Body of pancreas (tissue), 4 donors: ENCODE measurements at regions not wholly inside any gene's neighbourhood (a gene's known extent, or its start where the extent isn't known, plus 50 kb on each side); places are given as distances from the start of the nearest gene placed in this dataset.

Source experiments
- ATAC-seq: fragments of 150-250 bp; one replicate; pipeline ENCODE4 v1.9.1; 2016
- DNase-seq, 4 donors: peaks; one replicate each; pipeline ENCODE4 v3.0.0-alpha.2; 2019
- H3K27ac ChIP-seq, 4 donors: fragments of 200-600 bp; sonication (generic); 1 replicate in 3 of 4; 2 replicates in 1 of 4; pipeline versions ENCODE4 v1.5.1 to v1.6.1; 2016 to 2019; ENCODE audit warnings: mild to moderate bottlenecking in 1 of 4, mixed read lengths in 1 of 4, moderate library complexity in 1 of 4
- H3K27me3 ChIP-seq, 2 donors: fragments of 200-600 bp; sonication (generic); one replicate each; pipeline ENCODE4 v1.6.0; 2016; ENCODE audit warnings: mild to moderate bottlenecking in 1 of 2
- H3K36me3 ChIP-seq, 2 donors: fragments of 200-600 bp; sonication (generic); replicated peaks in 1 of 2; 2 replicates each; pipeline ENCODE4 v1.5.1; 2016; ENCODE audit warnings: low read depth in 2 of 2; ENCODE audit not compliant: insufficient read depth in 1 of 2
- H3K4me1 ChIP-seq: fragments of 200-600 bp; sonication (generic); one replicate; pipeline ENCODE4 v1.6.0; 2016
- H3K4me3 ChIP-seq, 2 donors: fragments of 200-600 bp; sonication (generic); 1 replicate in 1 of 2; 2 replicates in 1 of 2; pipeline ENCODE4 v1.5.1; 2016 to 2019
- H3K9me3 ChIP-seq, 3 donors: fragments of 200-600 bp; sonication (generic); 1 replicate in 2 of 3; 2 replicates in 1 of 3; pipeline ENCODE4 v1.5.1; 2016
- CTCF ChIP-seq, 7 experiments: fragments of 450-650 bp in 4 of 7; fragments of 200-600 bp in 3 of 7; sonication (generic) in 3 of 7; IDR thresholded peaks; one replicate each; pipeline ENCODE4 v1.5.1; 2016 to 2019; ENCODE audit warnings: antibody characterized with exemption in 7 of 7
- POLR2A ChIP-seq, 3 donors: fragments of 450-650 bp; IDR thresholded peaks; one replicate each; pipeline ENCODE4 v1.6.1; 2016; ENCODE audit warnings: antibody characterized with exemption in 3 of 3, mild to moderate bottlenecking in 2 of 3
- WGBS, 2 donors: methylation state at CpG; one replicate each; pipeline ENCODE4 v1.1.5; 2017; 5-methylcytosine and 5-hydroxymethylcytosine counted together
- intact Hi-C: fragments of 100-400 bp; cut with DNase I; formaldehyde crosslinking; loops from one replicate; pipeline ENCODE4 v1.15.1; 2023

- ATAC-seq (no peak), DNase-seq (no peak)
- Histone ChIP-seq H3K4me3 (no peak overlapping the region), H3K36me3 (no peaks in the 10 kb centered on the region), H3K27ac (no peak overlapping the region), H3K9me3 (no peaks in the 10 kb centered on the region), H3K27me3 (no peaks in the 10 kb centered on the region), H3K4me1 (no peaks in the 10 kb centered on the region)
- intact Hi-C loops: no loop called here
- TF ChIP-seq POLR2A (IDR thresholded peaks at IDR 0.05): no peak
- TF ChIP-seq CTCF (IDR thresholded peaks at IDR 0.05): no peak
Observed at GRCh38 chr5:125794922-125795321, 628.3 kb upstream of the GRAMD2B start.

GRCh38 chr5:125798307-125798706, 624.9 kb upstream of the GRAMD2B start:
- Histone ChIP-seq H3K4me1 (no peaks in the 10 kb centered on the region), H3K27ac (no peak overlapping the region), H3K4me3 (no peak overlapping the region), H3K9me3 (no peaks in the 10 kb centered on the region), H3K36me3 (no peaks in the 10 kb centered on the region), H3K27me3 (no peaks in the 10 kb centered on the region)
- TF ChIP-seq CTCF (IDR thresholded peaks at IDR 0.05): no peak
- no peak for TF ChIP-seq POLR2A (IDR thresholded peaks at IDR 0.05)
- ATAC-seq: no peak
- intact Hi-C loops: no loop called here
- no peak for DNase-seq

GRCh38 chr5:125812651-125813050, 610.6 kb upstream of the GRAMD2B start:
- TF ChIP-seq POLR2A (IDR thresholded peaks at IDR 0.05) (no peak), CTCF (IDR thresholded peaks at IDR 0.05) (no peak)
- H3K27ac ChIP-seq: no peak overlapping the region
- no peak for ATAC-seq
- no peaks in the 10 kb centered on the region for H3K4me1 ChIP-seq
- no peaks in the 10 kb centered on the region for H3K9me3 ChIP-seq
- no peak overlapping the region for H3K4me3 ChIP-seq
- no peaks in the 10 kb centered on the region for H3K36me3 ChIP-seq
- no peak for DNase-seq
- no peaks in the 10 kb centered on the region for H3K27me3 ChIP-seq
- intact Hi-C loops: no loop called here

GRCh38 chr5:125813221-125813974, 609.8 kb upstream of the GRAMD2B start:
- no peak overlapping the region for H3K27ac ChIP-seq
- DNase-seq (no peak), ATAC-seq (no peak)
- 59 to 67% methylated on average over 6 of the region's 6 CpGs for WGBS, 2 donors
- H3K9me3 ChIP-seq: no peaks in the 10 kb centered on the region
- H3K4me1 ChIP-seq: no peaks in the 10 kb centered on the region
- no peak for TF ChIP-seq CTCF (IDR thresholded peaks at IDR 0.05)
- TF ChIP-seq POLR2A (IDR thresholded peaks at IDR 0.05): no peak
- intact Hi-C loops: no loop called here
- H3K36me3 ChIP-seq: no peaks in the 10 kb centered on the region
- no peaks in the 10 kb centered on the region for H3K27me3 ChIP-seq
- no peak overlapping the region for H3K4me3 ChIP-seq

GRCh38 chr5:125814119-125814518, 609.1 kb upstream of the GRAMD2B start:
- no peak for ATAC-seq
- Histone ChIP-seq H3K4me1 (no peaks in the 10 kb centered on the region), H3K27ac (no peak overlapping the region), H3K9me3 (no peaks in the 10 kb centered on the region), H3K36me3 (no peaks in the 10 kb centered on the region), H3K27me3 (no peaks in the 10 kb centered on the region), H3K4me3 (no peak overlapping the region)
- intact Hi-C loops: no loop called here
- DNase-seq: no peak
- 39 to 52% methylated on average over 2 of the region's 2 CpGs for WGBS, 2 donors
- TF ChIP-seq CTCF (IDR thresholded peaks at IDR 0.05): no peak
- TF ChIP-seq POLR2A (IDR thresholded peaks at IDR 0.05): no peak
